ENCODE measurements at regions not wholly inside any gene's neighbourhood (a gene's known extent, or its start where the extent isn't known, plus 50 kb on each side); places are given as distances from the start of the nearest gene placed in this dataset.
"Not testable (repeated sequence)": the region's sequence is repeated elsewhere in the genome, so short reads cannot be mapped to it uniquely, and the experiment has no call there.

GRCh38 chr6:87772597-87773530, 70.8 kb upstream of the AKIRIN2 start:
- Mint-ChIP-seq H3K36me3 (ENCODE audit: low read depth) (no peaks in the 10 kb centered on the region), H3K4me3 (no peak overlapping the region), H3K27me3 (no peaks in the 10 kb centered on the region), H3K9me3 (no peaks in the 10 kb centered on the region), H3K27ac (no peak overlapping the region), H3K4me1 (ENCODE audit: low read depth) (no peaks in the 10 kb centered on the region)

- Mint-ChIP-seq H3K9me3 (no peaks in the 10 kb centered on the region), H3K27me3 (no peaks in the 10 kb centered on the region), H3K4me3 (no peak overlapping the region), H3K36me3 (ENCODE audit: low read depth) (no peaks in the 10 kb centered on the region), H3K4me1 (ENCODE audit: low read depth) (no peaks in the 10 kb centered on the region), H3K27ac (no peak overlapping the region)
These were observed 65.4 kb upstream of the AKIRIN2 start for GRCh38 chr6:87767478-87767877.

- Mint-ChIP-seq H3K4me3 (no peak overlapping the region), H3K27ac (no peak overlapping the region), H3K36me3 (ENCODE audit: low read depth) (no peaks in the 10 kb centered on the region), H3K4me1 (ENCODE audit: low read depth) (no peaks in the 10 kb centered on the region), H3K9me3 (no peaks in the 10 kb centered on the region), H3K27me3 (no peaks in the 10 kb centered on the region)
These were observed 64.2 kb upstream of the AKIRIN2 start for GRCh38 chr6:87766211-87766610.

- no peaks in the 10 kb centered on the region for H3K36me3 Mint-ChIP-seq (ENCODE audit: low read depth)
- H3K9me3 Mint-ChIP-seq, result no peaks in the 10 kb centered on the region
- no peaks in the 10 kb centered on the region for H3K4me1 Mint-ChIP-seq (ENCODE audit: low read depth)
- no peak overlapping the region for H3K4me3 Mint-ChIP-seq
- H3K27me3 Mint-ChIP-seq, result no peaks in the 10 kb centered on the region
- H3K27ac Mint-ChIP-seq, result no peak overlapping the region
These were observed 61.9 kb upstream of the AKIRIN2 start for GRCh38 chr6:87763901-87764300.

GRCh38 chr6:87763276-87763675, 61.2 kb upstream of the AKIRIN2 start:
- Mint-ChIP-seq H3K4me3 (no peak overlapping the region), H3K27ac (no peak overlapping the region), H3K4me1 (ENCODE audit: low read depth) (no peaks in the 10 kb centered on the region), H3K36me3 (ENCODE audit: low read depth) (no peaks in the 10 kb centered on the region), H3K27me3 (no peaks in the 10 kb centered on the region), H3K9me3 (no peaks in the 10 kb centered on the region)

- no peak overlapping the region for H3K4me3 Mint-ChIP-seq
- H3K4me1 Mint-ChIP-seq (ENCODE audit: low read depth), result peaks cover 5% of the 10 kb centered on the region
- no peaks in the 10 kb centered on the region for H3K36me3 Mint-ChIP-seq (ENCODE audit: low read depth)
- no peaks in the 10 kb centered on the region for H3K9me3 Mint-ChIP-seq
- H3K27me3 Mint-ChIP-seq, result no peaks in the 10 kb centered on the region
- H3K27ac Mint-ChIP-seq, result no peak overlapping the region
These were observed 60.1 kb upstream of the AKIRIN2 start for GRCh38 chr6:87762116-87762515.

- Mint-ChIP-seq H3K27ac (no peak overlapping the region), H3K4me1 (ENCODE audit: low read depth) (peaks cover 21% of the 10 kb centered on the region), H3K27me3 (no peaks in the 10 kb centered on the region), H3K4me3 (no peak overlapping the region), H3K36me3 (ENCODE audit: low read depth) (no peaks in the 10 kb centered on the region), H3K9me3 (no peaks in the 10 kb centered on the region)
These were observed 55.8 kb upstream of the AKIRIN2 start for GRCh38 chr6:87757792-87758191.

GRCh38 chr6:87756858-87757257, 54.8 kb upstream of the AKIRIN2 start:
- Mint-ChIP-seq H3K9me3 (no peaks in the 10 kb centered on the region), H3K27ac (peak overlapping the region; percentile 83), H3K36me3 (ENCODE audit: low read depth) (no peaks in the 10 kb centered on the region), H3K4me1 (ENCODE audit: low read depth) (peaks cover 21% of the 10 kb centered on the region), H3K4me3 (peak overlapping the region; percentile 59), H3K27me3 (no peaks in the 10 kb centered on the region)

- H3K36me3 Mint-ChIP-seq (ENCODE audit: low read depth), result no peaks in the 10 kb centered on the region
- no peak overlapping the region for H3K4me3 Mint-ChIP-seq
- H3K9me3 Mint-ChIP-seq, result no peaks in the 10 kb centered on the region
- H3K27me3 Mint-ChIP-seq, result no peaks in the 10 kb centered on the region
- H3K4me1 Mint-ChIP-seq (ENCODE audit: low read depth), result peaks cover 21% of the 10 kb centered on the region
- H3K27ac Mint-ChIP-seq, result no peak overlapping the region
These were observed 54.0 kb upstream of the AKIRIN2 start for GRCh38 chr6:87755708-87756671.

- H3K4me1 Mint-ChIP-seq (ENCODE audit: low read depth), result peaks cover 21% of the 10 kb centered on the region
- H3K27me3 Mint-ChIP-seq, result no peaks in the 10 kb centered on the region
- H3K27ac Mint-ChIP-seq, result no peak overlapping the region
- H3K4me3 Mint-ChIP-seq, result no peak overlapping the region
- no peaks in the 10 kb centered on the region for H3K36me3 Mint-ChIP-seq (ENCODE audit: low read depth)
- no peaks in the 10 kb centered on the region for H3K9me3 Mint-ChIP-seq
These were observed 52.8 kb upstream of the AKIRIN2 start for GRCh38 chr6:87754828-87755227.

- no peak overlapping the region for H3K4me3 Mint-ChIP-seq
- H3K27ac Mint-ChIP-seq, result no peak overlapping the region
- no peaks in the 10 kb centered on the region for H3K9me3 Mint-ChIP-seq
- peaks cover 21% of the 10 kb centered on the region for H3K4me1 Mint-ChIP-seq (ENCODE audit: low read depth)
- H3K27me3 Mint-ChIP-seq, result no peaks in the 10 kb centered on the region
- H3K36me3 Mint-ChIP-seq (ENCODE audit: low read depth), result no peaks in the 10 kb centered on the region
These were observed 51.2 kb upstream of the AKIRIN2 start for GRCh38 chr6:87753131-87753685.

- not testable (repeated sequence) for H3K27me3 Mint-ChIP-seq; H3K36me3 Mint-ChIP-seq (ENCODE audit: low read depth); H3K9me3 Mint-ChIP-seq; H3K27ac Mint-ChIP-seq; H3K4me3 Mint-ChIP-seq
- peaks cover 18% of the 10 kb centered on the region for H3K4me1 Mint-ChIP-seq (ENCODE audit: low read depth)
These were observed 50.5 kb upstream of the AKIRIN2 start for GRCh38 chr6:87752503-87752902.
